SK-N-SH (cell line): ENCODE measurements at regions not wholly inside any gene's neighbourhood (a gene's known extent, or its start where the extent isn't known, plus 50 kb on each side); places are given as distances from the start of the nearest gene placed in this dataset.

Experiments
- TF ChIP-seq, protein P1 (sequence below): fragments of 200-600 bp; sonication (generic); IDR thresholded peaks from 2 replicates; pipeline ENCODE4 v1.6.1; 2017; ENCODE audit warnings: antibody characterized with exemption, mild to moderate bottlenecking, moderate library complexity
- TF ChIP-seq, protein P2 (sequence below): IDR thresholded peaks from 2 replicates; pipeline ENCODE4 v1.6.1; 2012; ENCODE audit warnings: mild to moderate bottlenecking, low read depth, low read length, moderate library complexity

DNA sequence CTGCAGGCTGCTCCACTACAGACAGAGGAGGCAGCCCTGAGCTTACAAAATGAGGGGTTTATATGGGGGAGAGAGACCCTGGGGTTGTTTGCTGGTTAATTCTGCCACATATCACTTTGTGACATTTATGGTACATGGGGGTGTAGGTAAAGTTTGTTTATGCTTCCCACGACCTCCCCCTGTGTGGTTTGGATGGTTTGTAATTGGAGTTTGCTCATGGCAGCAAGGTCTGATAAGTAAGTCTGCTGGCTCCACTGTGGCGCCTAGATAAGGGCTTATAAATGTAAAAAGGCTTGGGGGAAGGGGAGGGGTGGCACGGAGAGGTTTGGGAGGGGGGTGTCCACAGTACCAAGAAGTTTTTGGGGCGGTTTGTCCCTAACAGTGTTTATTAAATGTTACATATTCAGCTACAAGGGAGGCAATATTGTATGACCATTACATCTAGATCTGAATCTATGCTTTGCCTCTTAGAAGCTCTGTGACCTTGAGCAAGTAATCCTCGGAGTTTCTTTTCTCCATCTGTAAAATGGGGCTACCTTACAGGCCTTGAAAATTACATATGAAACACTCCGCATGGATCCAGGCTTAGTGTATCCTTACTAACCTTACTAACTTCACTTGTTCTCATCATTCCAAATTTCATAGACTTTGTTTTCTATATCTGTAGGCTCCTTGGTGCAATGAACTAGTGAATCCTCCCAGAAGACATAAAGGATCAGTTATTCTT, 204.8 kb upstream of the NOX3 start:
- TF ChIP-seq, protein P1, sequence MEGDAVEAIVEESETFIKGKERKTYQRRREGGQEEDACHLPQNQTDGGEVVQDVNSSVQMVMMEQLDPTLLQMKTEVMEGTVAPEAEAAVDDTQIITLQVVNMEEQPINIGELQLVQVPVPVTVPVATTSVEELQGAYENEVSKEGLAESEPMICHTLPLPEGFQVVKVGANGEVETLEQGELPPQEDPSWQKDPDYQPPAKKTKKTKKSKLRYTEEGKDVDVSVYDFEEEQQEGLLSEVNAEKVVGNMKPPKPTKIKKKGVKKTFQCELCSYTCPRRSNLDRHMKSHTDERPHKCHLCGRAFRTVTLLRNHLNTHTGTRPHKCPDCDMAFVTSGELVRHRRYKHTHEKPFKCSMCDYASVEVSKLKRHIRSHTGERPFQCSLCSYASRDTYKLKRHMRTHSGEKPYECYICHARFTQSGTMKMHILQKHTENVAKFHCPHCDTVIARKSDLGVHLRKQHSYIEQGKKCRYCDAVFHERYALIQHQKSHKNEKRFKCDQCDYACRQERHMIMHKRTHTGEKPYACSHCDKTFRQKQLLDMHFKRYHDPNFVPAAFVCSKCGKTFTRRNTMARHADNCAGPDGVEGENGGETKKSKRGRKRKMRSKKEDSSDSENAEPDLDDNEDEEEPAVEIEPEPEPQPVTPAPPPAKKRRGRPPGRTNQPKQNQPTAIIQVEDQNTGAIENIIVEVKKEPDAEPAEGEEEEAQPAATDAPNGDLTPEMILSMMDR, result no peak
- TF ChIP-seq, protein P2, sequence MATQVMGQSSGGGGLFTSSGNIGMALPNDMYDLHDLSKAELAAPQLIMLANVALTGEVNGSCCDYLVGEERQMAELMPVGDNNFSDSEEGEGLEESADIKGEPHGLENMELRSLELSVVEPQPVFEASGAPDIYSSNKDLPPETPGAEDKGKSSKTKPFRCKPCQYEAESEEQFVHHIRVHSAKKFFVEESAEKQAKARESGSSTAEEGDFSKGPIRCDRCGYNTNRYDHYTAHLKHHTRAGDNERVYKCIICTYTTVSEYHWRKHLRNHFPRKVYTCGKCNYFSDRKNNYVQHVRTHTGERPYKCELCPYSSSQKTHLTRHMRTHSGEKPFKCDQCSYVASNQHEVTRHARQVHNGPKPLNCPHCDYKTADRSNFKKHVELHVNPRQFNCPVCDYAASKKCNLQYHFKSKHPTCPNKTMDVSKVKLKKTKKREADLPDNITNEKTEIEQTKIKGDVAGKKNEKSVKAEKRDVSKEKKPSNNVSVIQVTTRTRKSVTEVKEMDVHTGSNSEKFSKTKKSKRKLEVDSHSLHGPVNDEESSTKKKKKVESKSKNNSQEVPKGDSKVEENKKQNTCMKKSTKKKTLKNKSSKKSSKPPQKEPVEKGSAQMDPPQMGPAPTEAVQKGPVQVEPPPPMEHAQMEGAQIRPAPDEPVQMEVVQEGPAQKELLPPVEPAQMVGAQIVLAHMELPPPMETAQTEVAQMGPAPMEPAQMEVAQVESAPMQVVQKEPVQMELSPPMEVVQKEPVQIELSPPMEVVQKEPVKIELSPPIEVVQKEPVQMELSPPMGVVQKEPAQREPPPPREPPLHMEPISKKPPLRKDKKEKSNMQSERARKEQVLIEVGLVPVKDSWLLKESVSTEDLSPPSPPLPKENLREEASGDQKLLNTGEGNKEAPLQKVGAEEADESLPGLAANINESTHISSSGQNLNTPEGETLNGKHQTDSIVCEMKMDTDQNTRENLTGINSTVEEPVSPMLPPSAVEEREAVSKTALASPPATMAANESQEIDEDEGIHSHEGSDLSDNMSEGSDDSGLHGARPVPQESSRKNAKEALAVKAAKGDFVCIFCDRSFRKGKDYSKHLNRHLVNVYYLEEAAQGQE, result no peak
